ENCODE measurements at regions not wholly inside any gene's neighbourhood (a gene's known extent, or its start where the extent isn't known, plus 50 kb on each side); places are given as distances from the start of the nearest gene placed in this dataset.

DNA sequence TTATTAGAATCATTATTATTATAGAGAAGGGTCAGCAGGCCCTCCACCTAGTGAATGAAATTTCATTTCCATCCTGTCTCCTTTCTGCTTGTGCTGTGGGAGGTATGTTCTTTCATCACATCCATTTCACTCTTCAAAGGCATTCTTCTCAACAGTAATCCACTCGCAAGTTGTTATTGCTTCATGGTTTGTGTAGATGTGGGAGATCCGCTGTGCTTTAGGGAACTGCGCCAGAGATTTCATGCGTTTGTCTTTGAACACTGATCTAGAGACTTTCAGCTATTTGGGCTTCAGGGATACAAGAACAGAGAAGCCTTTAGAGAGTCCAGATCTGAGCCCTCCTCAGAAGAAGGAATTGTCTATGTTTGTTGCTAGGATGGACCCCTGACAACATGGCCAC is 53.5 kb upstream of the PUDP start:
- peaks cover 0 to 3% (median 0%) of the 10 kb centered on the region in 5 donors for H3K4me1 ChIP-seq (ENCODE audit: control insufficient read depth in 5 of 5, insufficient read depth in 5 of 5, low read length in 5 of 5)
- 89 to 90% methylated on average over 4 of the region's 4 CpGs for WGBS, 2 donors

DNA sequence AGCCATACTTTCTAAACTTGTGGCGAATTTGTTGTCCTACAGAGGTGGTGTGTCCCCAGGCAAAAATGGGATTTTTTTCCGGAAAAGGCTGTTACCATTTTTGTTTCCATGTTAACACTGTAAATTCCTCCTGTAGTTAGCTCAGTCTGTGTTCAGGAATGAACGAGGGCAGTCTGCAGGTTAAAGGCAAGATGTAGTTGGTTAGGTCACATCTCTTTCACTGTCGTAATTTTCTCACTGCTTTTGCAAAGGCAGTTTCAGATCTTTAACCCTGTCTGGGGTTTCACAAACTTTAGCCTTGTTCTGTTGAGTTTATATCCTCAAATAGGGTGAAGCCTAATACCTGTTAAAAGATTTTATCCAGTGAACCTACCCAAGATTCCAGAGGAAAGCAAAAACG is 50.5 kb upstream of the PUDP start:
- Histone ChIP-seq H3K36me3 (ENCODE audit: control insufficient read depth in 4 of 4, insufficient read depth in 4 of 4, low read length in 4 of 4) (no peaks in the 10 kb centered on the region), H3K4me1 (ENCODE audit: control insufficient read depth in 5 of 5, insufficient read depth in 5 of 5, low read length in 5 of 5) (no peaks in the 10 kb centered on the region)
- WGBS, 2 donors, result 64 to 69% methylated on average over 5 of the region's 5 CpGs

More for the DNA sequence above, 53.5 kb upstream of the PUDP start:
- Histone ChIP-seq H3K9ac (ENCODE audit: insufficient read depth in 1 of 2, low read length in 2 of 2) (no peak overlapping the region), H3K4me3 (no peak overlapping the region), H3K27ac (ENCODE audit: low read depth in 1 of 2, low read length in 1 of 2) (no peak overlapping the region), H3K27me3 (ENCODE audit: control insufficient read depth in 3 of 3, insufficient read depth in 3 of 3, low read length in 2 of 3) (peaks cover 0 to 36% (median 18%) of the 10 kb centered on the region in 3 donors), H3K36me3 (ENCODE audit: control insufficient read depth in 4 of 4, insufficient read depth in 4 of 4, low read length in 4 of 4) (no peaks in the 10 kb centered on the region), H3K9me3 (ENCODE audit: control insufficient read depth in 4 of 4, insufficient read depth in 3 of 4, low read length in 3 of 4) (no peaks in the 10 kb centered on the region)
- DNase-seq, result peak; percentile 20 to 62 (median 22)
- no peak for ATAC-seq (ENCODE audit: insufficient read depth, low FRiP score)
- TF ChIP-seq, protein P1, sequence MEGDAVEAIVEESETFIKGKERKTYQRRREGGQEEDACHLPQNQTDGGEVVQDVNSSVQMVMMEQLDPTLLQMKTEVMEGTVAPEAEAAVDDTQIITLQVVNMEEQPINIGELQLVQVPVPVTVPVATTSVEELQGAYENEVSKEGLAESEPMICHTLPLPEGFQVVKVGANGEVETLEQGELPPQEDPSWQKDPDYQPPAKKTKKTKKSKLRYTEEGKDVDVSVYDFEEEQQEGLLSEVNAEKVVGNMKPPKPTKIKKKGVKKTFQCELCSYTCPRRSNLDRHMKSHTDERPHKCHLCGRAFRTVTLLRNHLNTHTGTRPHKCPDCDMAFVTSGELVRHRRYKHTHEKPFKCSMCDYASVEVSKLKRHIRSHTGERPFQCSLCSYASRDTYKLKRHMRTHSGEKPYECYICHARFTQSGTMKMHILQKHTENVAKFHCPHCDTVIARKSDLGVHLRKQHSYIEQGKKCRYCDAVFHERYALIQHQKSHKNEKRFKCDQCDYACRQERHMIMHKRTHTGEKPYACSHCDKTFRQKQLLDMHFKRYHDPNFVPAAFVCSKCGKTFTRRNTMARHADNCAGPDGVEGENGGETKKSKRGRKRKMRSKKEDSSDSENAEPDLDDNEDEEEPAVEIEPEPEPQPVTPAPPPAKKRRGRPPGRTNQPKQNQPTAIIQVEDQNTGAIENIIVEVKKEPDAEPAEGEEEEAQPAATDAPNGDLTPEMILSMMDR (IDR thresholded peaks at IDR 0.05; ENCODE audit: control extremely low read depth, extremely low read depth), result no peak

More for the DNA sequence above, 50.5 kb upstream of the PUDP start:
- H3K27ac ChIP-seq (ENCODE audit: low read depth in 1 of 2, low read length in 1 of 2), result no peak overlapping the region
- no peaks in the 10 kb centered on the region for H3K9me3 ChIP-seq (ENCODE audit: control insufficient read depth in 4 of 4, insufficient read depth in 3 of 4, low read length in 3 of 4)
- no peak for ATAC-seq (ENCODE audit: insufficient read depth, low FRiP score)
- no peak for DNase-seq
- H3K27me3 ChIP-seq (ENCODE audit: control insufficient read depth in 3 of 3, insufficient read depth in 3 of 3, low read length in 2 of 3), result peaks cover 0 to 26% (median 10%) of the 10 kb centered on the region in 3 donors
- no peak overlapping the region for H3K9ac ChIP-seq (ENCODE audit: insufficient read depth in 1 of 2, low read length in 2 of 2)
- TF ChIP-seq, protein P1 (IDR thresholded peaks at IDR 0.05; ENCODE audit: control extremely low read depth, extremely low read depth), result no peak
- no peak overlapping the region for H3K4me3 ChIP-seq
